ENCODE measurements at regions not wholly inside any gene's neighbourhood (a gene's known extent, or its start where the extent isn't known, plus 50 kb on each side); places are given as distances from the start of the nearest gene placed in this dataset.

GRCh38 chr17:79146562-79146961, 71.9 kb downstream of the ENGASE start:
- Histone ChIP-seq H3K27ac (no peak overlapping the region), H3K9me3 (no peaks in the 10 kb centered on the region), H3K4me1 (no peaks in the 10 kb centered on the region), H3K27me3 (ENCODE audit: low read depth) (peaks cover 68% of the 10 kb centered on the region), H3K36me3 (no peaks in the 10 kb centered on the region), H3K4me3 (no peak overlapping the region)
- TF ChIP-seq CTCF (IDR thresholded peaks at IDR 0.05) = no peak
- ATAC-seq = no peak
- intact Hi-C loops (cut with DNase I) = no loop called here
- no peak for DNase-seq

- Histone ChIP-seq H3K4me3 (no peak overlapping the region), H3K9me3 (no peaks in the 10 kb centered on the region), H3K27ac (no peak overlapping the region), H3K27me3 (ENCODE audit: low read depth) (peaks cover 69% of the 10 kb centered on the region), H3K4me1 (no peaks in the 10 kb centered on the region), H3K36me3 (no peaks in the 10 kb centered on the region)
- ATAC-seq = no peak
- DNase-seq = no peak
- no peak for TF ChIP-seq CTCF (IDR thresholded peaks at IDR 0.05)
- intact Hi-C loops (cut with DNase I) = no loop called here
These were observed 70.9 kb downstream of the ENGASE start for GRCh38 chr17:79145548-79145947.

GRCh38 chr17:79144133-79144532, 69.5 kb downstream of the ENGASE start:
- ATAC-seq = no peak
- intact Hi-C loops (cut with DNase I) = no loop called here
- peaks cover 69% of the 10 kb centered on the region for H3K27me3 ChIP-seq (ENCODE audit: low read depth)

GRCh38 chr17:79142375-79142774, 67.8 kb downstream of the ENGASE start:
- DNase-seq (no peak), ATAC-seq (no peak)
- Histone ChIP-seq H3K4me1 (no peaks in the 10 kb centered on the region), H3K4me3 (no peak overlapping the region), H3K36me3 (no peaks in the 10 kb centered on the region), H3K27me3 (ENCODE audit: low read depth) (peaks cover 63% of the 10 kb centered on the region), H3K9me3 (no peaks in the 10 kb centered on the region), H3K27ac (no peak overlapping the region)
- TF ChIP-seq CTCF (IDR thresholded peaks at IDR 0.05) = no peak
- intact Hi-C loops (cut with DNase I) = no loop called here

More at GRCh38 chr17:79144133-79144532, 69.5 kb downstream of the ENGASE start:
- Histone ChIP-seq H3K27ac (no peak overlapping the region), H3K9me3 (no peaks in the 10 kb centered on the region), H3K4me3 (no peak overlapping the region), H3K4me1 (no peaks in the 10 kb centered on the region), H3K36me3 (no peaks in the 10 kb centered on the region)
- no peak for TF ChIP-seq CTCF (IDR thresholded peaks at IDR 0.05)
- no peak for DNase-seq

GRCh38 chr17:79141578-79142355, 67.1 kb downstream of the ENGASE start:
- H3K9me3 ChIP-seq = no peaks in the 10 kb centered on the region
- no peak for TF ChIP-seq CTCF (IDR thresholded peaks at IDR 0.05)
- H3K27me3 ChIP-seq (ENCODE audit: low read depth) = peaks cover 61% of the 10 kb centered on the region
- no peaks in the 10 kb centered on the region for H3K4me1 ChIP-seq
- intact Hi-C loops (cut with DNase I) = no loop called here
- no peak for DNase-seq
- H3K27ac ChIP-seq = no peak overlapping the region
- H3K36me3 ChIP-seq = no peaks in the 10 kb centered on the region
- no peak overlapping the region for H3K4me3 ChIP-seq
- ATAC-seq = no peak

Data from lower lobe of right lung (tissue), 2 donors.